ENCODE measurements at regions not wholly inside any gene's neighbourhood (a gene's known extent, or its start where the extent isn't known, plus 50 kb on each side); places are given as distances from the start of the nearest gene placed in this dataset.
"Not testable (repeated sequence)": the region's sequence is repeated elsewhere in the genome, so short reads cannot be mapped to it uniquely, and the experiment has no call there.

DNA sequence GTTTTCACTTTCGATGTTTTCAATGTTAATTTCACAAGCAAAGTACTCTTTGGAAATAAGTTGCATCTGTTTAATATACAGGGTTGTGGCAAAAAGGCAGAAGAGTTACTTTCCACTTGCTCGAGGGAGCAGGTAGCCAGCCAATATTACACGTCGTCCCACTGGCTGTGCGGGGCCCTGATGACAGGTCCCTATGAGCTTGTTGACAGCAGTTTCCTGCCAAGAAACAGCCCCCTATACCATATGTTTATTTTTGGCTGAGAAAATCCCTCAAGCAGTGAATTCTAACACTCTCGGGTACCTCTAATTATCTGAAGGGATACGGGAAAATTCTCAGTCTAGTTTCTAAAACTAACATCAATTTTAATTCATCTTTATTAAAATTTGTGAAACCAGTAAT is 116.8 kb upstream of the SGO1 start:
- H3K4me3 ChIP-seq (ENCODE audit: low read depth, poor library complexity, severe bottlenecking) = no peak overlapping the region
- DNase-seq (ENCODE audit: low spot score in 2 of 2) = no peak
- no peak for TF ChIP-seq POLR2A (IDR thresholded peaks at IDR 0.05)
- TF ChIP-seq, protein P1, sequence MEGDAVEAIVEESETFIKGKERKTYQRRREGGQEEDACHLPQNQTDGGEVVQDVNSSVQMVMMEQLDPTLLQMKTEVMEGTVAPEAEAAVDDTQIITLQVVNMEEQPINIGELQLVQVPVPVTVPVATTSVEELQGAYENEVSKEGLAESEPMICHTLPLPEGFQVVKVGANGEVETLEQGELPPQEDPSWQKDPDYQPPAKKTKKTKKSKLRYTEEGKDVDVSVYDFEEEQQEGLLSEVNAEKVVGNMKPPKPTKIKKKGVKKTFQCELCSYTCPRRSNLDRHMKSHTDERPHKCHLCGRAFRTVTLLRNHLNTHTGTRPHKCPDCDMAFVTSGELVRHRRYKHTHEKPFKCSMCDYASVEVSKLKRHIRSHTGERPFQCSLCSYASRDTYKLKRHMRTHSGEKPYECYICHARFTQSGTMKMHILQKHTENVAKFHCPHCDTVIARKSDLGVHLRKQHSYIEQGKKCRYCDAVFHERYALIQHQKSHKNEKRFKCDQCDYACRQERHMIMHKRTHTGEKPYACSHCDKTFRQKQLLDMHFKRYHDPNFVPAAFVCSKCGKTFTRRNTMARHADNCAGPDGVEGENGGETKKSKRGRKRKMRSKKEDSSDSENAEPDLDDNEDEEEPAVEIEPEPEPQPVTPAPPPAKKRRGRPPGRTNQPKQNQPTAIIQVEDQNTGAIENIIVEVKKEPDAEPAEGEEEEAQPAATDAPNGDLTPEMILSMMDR (IDR thresholded peaks at IDR 0.05) = no peak
- WGBS, 2 donors = 61 to 62% methylated on average over 7 of the region's 7 CpGs
- intact Hi-C loops (cut with DNase I; ENCODE audit: low total_unique reads) = no loop called here

DNA sequence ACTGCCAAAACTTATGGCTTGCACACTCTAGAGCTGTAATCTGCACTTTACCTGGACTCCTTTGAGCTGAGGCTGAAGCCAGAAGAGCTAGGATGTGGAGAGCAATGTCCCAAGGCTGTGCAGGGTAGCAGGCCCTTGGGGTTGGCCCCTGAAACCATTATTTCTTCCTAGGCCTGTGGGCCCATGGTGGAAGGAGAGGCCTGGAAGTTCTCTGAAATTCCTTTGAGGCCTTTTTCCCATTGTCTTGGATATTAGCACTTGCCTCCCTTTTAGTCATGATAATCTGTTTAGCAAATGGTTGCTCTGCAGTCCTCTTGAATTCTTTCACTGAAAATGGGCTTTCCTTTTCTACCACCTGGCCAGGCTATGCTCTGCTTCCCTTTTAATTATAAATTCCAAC is 102.0 kb upstream of the SGO1 start:
- intact Hi-C loops (cut with DNase I; ENCODE audit: low total_unique reads) = no loop called here
- no peak for TF ChIP-seq POLR2A (IDR thresholded peaks at IDR 0.05)
- TF ChIP-seq, protein P1 (IDR thresholded peaks at IDR 0.05) = no peak
- H3K4me3 ChIP-seq (ENCODE audit: low read depth, poor library complexity, severe bottlenecking) = no peak overlapping the region
- no peak for DNase-seq (ENCODE audit: low spot score in 2 of 2)

DNA sequence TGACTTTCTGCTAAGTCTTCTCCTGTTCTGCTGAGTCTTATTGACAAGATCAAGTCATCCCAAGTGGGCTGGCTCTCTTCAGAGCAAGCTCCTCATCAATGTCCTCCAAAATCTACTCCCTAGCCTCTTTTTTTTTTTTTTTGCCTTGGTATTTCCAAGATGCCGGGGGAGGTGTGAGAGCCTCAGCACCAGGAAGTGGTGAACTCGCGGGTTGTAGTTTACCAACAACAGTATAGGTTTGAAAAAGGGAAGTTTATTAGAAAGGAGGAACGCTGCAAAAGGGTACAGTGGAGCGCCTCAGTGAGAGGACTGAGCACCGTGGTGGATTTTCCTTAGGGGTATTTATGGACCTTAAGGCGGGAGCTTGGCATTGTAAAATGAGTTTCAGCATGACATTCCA is 94.3 kb upstream of the SGO1 start:
- H3K4me3 ChIP-seq (ENCODE audit: low read depth, poor library complexity, severe bottlenecking) = no peak overlapping the region
- intact Hi-C loops (cut with DNase I; ENCODE audit: low total_unique reads) = no loop called here
- WGBS, 2 donors = 63 to 73% methylated on average over 6 to 7 of the region's 7 CpGs
- no peak for DNase-seq (ENCODE audit: low spot score in 2 of 2)
- TF ChIP-seq POLR2A (IDR thresholded peaks at IDR 0.05) = no peak
- TF ChIP-seq, protein P1 (IDR thresholded peaks at IDR 0.05) = no peak

DNA sequence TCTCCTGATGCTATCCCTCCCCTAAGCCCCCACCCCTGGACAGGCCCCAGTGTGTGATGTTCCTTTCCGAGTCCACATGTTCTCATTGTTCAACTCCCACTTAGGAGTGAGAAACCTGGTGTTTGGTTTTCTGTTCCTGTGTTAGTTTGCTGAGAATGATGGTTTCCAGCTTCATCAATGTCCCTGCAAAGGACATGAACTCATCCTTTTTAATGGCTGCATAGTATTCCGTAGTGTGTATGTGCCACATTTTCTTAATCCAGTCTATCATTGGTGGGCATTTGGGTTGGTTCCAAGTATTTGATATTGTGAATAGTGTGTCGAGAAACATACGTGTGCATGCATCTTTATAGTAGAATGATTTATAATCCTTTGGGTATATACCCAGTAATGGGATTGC is 80.0 kb upstream of the SGO1 start:
- intact Hi-C loops (cut with DNase I; ENCODE audit: low total_unique reads); H3K4me3 ChIP-seq (ENCODE audit: low read depth, poor library complexity, severe bottlenecking); DNase-seq (ENCODE audit: low spot score in 2 of 2): not testable (repeated sequence)
- whole genome bisulfite sequencing, 2 donors = 96% methylated on average over 4 of the region's 4 CpGs

DNA sequence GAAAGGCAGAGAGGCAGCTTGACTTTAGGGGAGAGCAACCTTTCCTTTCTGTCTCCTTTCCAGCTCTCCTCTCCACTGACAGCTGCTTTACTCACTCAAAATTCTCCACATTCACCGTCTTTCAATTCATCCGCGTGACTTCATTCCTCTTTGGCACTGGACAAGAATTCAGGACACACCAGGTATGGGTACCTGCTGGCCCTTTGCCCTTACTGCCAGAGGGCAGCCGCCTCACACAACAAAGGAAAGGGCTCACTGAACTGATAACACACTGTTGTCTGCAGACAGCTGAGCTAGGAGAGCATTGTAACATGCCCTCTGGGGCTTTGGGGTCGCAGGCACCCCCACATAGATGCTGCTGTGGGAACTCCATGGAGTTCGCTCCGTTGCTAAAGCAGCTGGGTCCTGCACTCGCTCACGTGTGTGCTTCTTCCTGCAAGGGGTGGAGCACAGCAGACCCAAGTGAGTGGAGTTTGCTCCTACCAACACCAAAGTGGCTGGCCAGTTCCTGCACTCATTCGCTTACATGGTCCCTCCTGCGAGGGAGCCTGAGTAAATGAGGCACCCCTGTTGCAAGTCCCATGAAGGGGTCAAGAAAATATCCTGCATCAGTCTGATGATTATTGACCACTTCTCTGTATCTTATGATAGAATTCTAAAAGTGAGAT is 79.0 kb upstream of the SGO1 start:
- WGBS, 2 donors = 79 to 83% methylated on average over 11 of the region's 11 CpGs
- no peak for TF ChIP-seq POLR2A (IDR thresholded peaks at IDR 0.05)
- TF ChIP-seq, protein P1 (IDR thresholded peaks at IDR 0.05) = no peak
- DNase-seq (ENCODE audit: low spot score in 2 of 2) = no peak
- H3K4me3 ChIP-seq (ENCODE audit: low read depth, poor library complexity, severe bottlenecking) = no peak overlapping the region
- intact Hi-C loops (cut with DNase I; ENCODE audit: low total_unique reads) = no loop called here

DNA sequence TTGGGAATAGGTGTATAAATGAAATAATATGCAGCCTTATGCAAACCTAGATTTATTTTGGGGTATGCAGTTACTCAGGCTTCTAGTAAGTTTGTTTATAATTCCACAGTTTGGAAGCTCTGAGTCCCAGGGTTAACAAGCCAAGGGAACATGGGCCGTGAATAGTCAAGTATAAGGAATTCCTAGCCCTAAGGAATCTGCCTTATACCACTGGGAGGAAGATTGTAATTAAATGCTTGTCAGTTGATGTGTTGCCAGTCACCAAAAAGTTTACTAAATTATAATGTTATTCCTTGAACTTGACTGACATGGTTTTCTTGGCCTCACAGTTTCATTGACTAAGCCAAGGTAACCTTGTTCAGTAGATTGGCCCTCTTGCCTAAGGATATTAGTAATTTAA is 72.4 kb upstream of the SGO1 start:
- no peak for TF ChIP-seq POLR2A (IDR thresholded peaks at IDR 0.05)
- TF ChIP-seq, protein P1 (IDR thresholded peaks at IDR 0.05) = no peak
- 43 to 51% methylated on average over 1 of the region's 1 CpG for WGBS, 2 donors
- no peak overlapping the region for H3K4me3 ChIP-seq (ENCODE audit: low read depth, poor library complexity, severe bottlenecking)
- no peak for DNase-seq (ENCODE audit: low spot score in 2 of 2)
- intact Hi-C loops (cut with DNase I; ENCODE audit: low total_unique reads) = no loop called here
